GM18517 (cell line): ENCODE measurements at regions not wholly inside any gene's neighbourhood (a gene's known extent, or its start where the extent isn't known, plus 50 kb on each side); places are given as distances from the start of the nearest gene placed in this dataset.
"Not testable (repeated sequence)": the region's sequence is repeated elsewhere in the genome, so short reads cannot be mapped to it uniquely, and the experiment has no call there.

ENCODE experiments used
- ATAC-seq: cut with Tn5 transposase; IDR thresholded peaks from one replicate; pipeline ENCODE4 v1.9.1; 2021; ENCODE audit warnings: mild to moderate bottlenecking, moderate library complexity; ENCODE audit not compliant: unreplicated experiment

- ATAC-seq: no peak
These were observed 104.4 kb upstream of the ZBTB20 start for GRCh38 chr3:115251509-115251908.

- ATAC-seq: no peak
These were observed 105.6 kb upstream of the ZBTB20 start for GRCh38 chr3:115252679-115253078.

GRCh38 chr3:115254492-115255196 is 107.6 kb upstream of the ZBTB20 start:
- no peak for ATAC-seq

- ATAC-seq: no peak
These were observed 108.1 kb upstream of the ZBTB20 start for GRCh38 chr3:115255197-115255585.

- ATAC-seq: no peak
These were observed 123.8 kb upstream of the ZBTB20 start for GRCh38 chr3:115270849-115271248.

GRCh38 chr3:115272036-115272824 is 125.1 kb upstream of the ZBTB20 start:
- no peak for ATAC-seq

- ATAC-seq: no peak
These were observed 128.8 kb upstream of the ZBTB20 start for GRCh38 chr3:115275896-115276295.

GRCh38 chr3:115279939-115280338 is 132.9 kb upstream of the ZBTB20 start:
- no peak for ATAC-seq

- ATAC-seq: no peak
These were observed 133.4 kb upstream of the ZBTB20 start for GRCh38 chr3:115280506-115280905.

- no peak for ATAC-seq
These were observed 134.9 kb upstream of the ZBTB20 start for GRCh38 chr3:115281697-115282675.

GRCh38 chr3:115284980-115285379 is 137.9 kb upstream of the ZBTB20 start:
- ATAC-seq: no peak

- ATAC-seq: no peak
These were observed 139.6 kb upstream of the ZBTB20 start for GRCh38 chr3:115286529-115287197.

- ATAC-seq: no peak
These were observed 140.1 kb upstream of the ZBTB20 start for GRCh38 chr3:115287198-115287597.

GRCh38 chr3:115292131-115292530 is 145.0 kb upstream of the ZBTB20 start:
- ATAC-seq: no peak

GRCh38 chr3:115292677-115293165 is 145.6 kb upstream of the ZBTB20 start:
- ATAC-seq: no peak

GRCh38 chr3:115293321-115293720 is 146.2 kb upstream of the ZBTB20 start:
- ATAC-seq: no peak

GRCh38 chr3:115301364-115301860 is 154.3 kb upstream of the ZBTB20 start:
- ATAC-seq: no peak

- not testable (repeated sequence) for ATAC-seq
These were observed 170.9 kb upstream of the ZBTB20 start for GRCh38 chr3:115317953-115318352.

- no peak for ATAC-seq
These were observed 174.3 kb upstream of the ZBTB20 start for GRCh38 chr3:115321400-115321805.

- no peak for ATAC-seq
These were observed 175.8 kb upstream of the ZBTB20 start for GRCh38 chr3:115322901-115323300.
